Left forelimb (tissue), 1 donor: ENCODE measurements at regions not wholly inside any gene's neighbourhood (a gene's known extent, or its start where the extent isn't known, plus 50 kb on each side); places are given as distances from the start of the nearest gene placed in this dataset.

Source experiments
- DNase-seq: peaks from one replicate; pipeline ENCODE4 v3.0.0-alpha.2; 2018; ENCODE audit warnings: low spot score

GRCh38 chr11:80054582-80055165 lies 613.8 kb upstream of the TENM4 start:
- DNase-seq: no peak

- no peak for DNase-seq
Observed at GRCh38 chr11:80048513-80048912, 607.7 kb upstream of the TENM4 start.

GRCh38 chr11:80041136-80042000 lies 600.5 kb upstream of the TENM4 start:
- DNase-seq: no peak

GRCh38 chr11:80034801-80035200 lies 594.0 kb upstream of the TENM4 start:
- DNase-seq: no peak

GRCh38 chr11:80031014-80031600 lies 590.3 kb upstream of the TENM4 start:
- DNase-seq: no peak

- DNase-seq: no peak
Observed at GRCh38 chr11:80028998-80029397, 588.2 kb upstream of the TENM4 start.

GRCh38 chr11:80024119-80024518 lies 583.3 kb upstream of the TENM4 start:
- DNase-seq: no peak

- no peak for DNase-seq
Observed at GRCh38 chr11:80023386-80023785, 582.6 kb upstream of the TENM4 start.

- DNase-seq: no peak
Observed at GRCh38 chr11:80010536-80010935, 569.7 kb upstream of the TENM4 start.

- no peak for DNase-seq
Observed at GRCh38 chr11:80009081-80009480, 568.3 kb upstream of the TENM4 start.

- DNase-seq: no peak
Observed at GRCh38 chr11:80007616-80008015, 566.8 kb upstream of the TENM4 start.

GRCh38 chr11:79990141-79990540 lies 549.3 kb upstream of the TENM4 start:
- no peak for DNase-seq

GRCh38 chr11:79982185-79982584 lies 541.4 kb upstream of the TENM4 start:
- no peak for DNase-seq

- no peak for DNase-seq
Observed at GRCh38 chr11:79980916-79981315, 540.1 kb upstream of the TENM4 start.

- DNase-seq: no peak
Observed at GRCh38 chr11:79973721-79974617, 533.1 kb upstream of the TENM4 start.

- DNase-seq: no peak
Observed at GRCh38 chr11:79971255-79971654, 530.4 kb upstream of the TENM4 start.

GRCh38 chr11:79966592-79966991 lies 525.8 kb upstream of the TENM4 start:
- DNase-seq: no peak

- no peak for DNase-seq
Observed at GRCh38 chr11:79963856-79964645, 523.2 kb upstream of the TENM4 start.

GRCh38 chr11:79960461-79960860 lies 519.6 kb upstream of the TENM4 start:
- no peak for DNase-seq

GRCh38 chr11:79959318-79959717 lies 518.5 kb upstream of the TENM4 start:
- DNase-seq: no peak

- no peak for DNase-seq
Observed at GRCh38 chr11:79957702-79958101, 516.9 kb upstream of the TENM4 start.
